WTC11 (cell line): ENCODE measurements at regions not wholly inside any gene's neighbourhood (a gene's known extent, or its start where the extent isn't known, plus 50 kb on each side); places are given as distances from the start of the nearest gene placed in this dataset.
A peak's percentile ranks its signal among the peaks of the same experiment; 100 is the strongest.

Experiments
- ATAC-seq: fragments of 200-7000 bp; cut with Tn5 transposase; 2 replicates; pipeline ENCODE4 v1.10.0; 2021; ENCODE audit warnings: mild to moderate bottlenecking, moderate library complexity
- CTCF ChIA-PET: fragments of 300-600 bp; sonication (Branson Sonifier 250); formaldehyde crosslinking; loops from one replicate; lab custom pipeline; 2021; ENCODE audit warnings: antibody characterized with exemption; lab: Charles Lee
- POLR2A ChIA-PET: fragments of 350-600 bp; sonication (Branson Sonifier 250); formaldehyde crosslinking; loops from one replicate; lab custom pipeline; 2021; ENCODE audit warnings: antibody characterized with exemption; lab: Charles Lee
- DNase-seq: peaks from one replicate; pipeline ENCODE4 v3.0.0; 2021; ENCODE audit warnings: low spot score
- H3K27ac Mint-ChIP-seq: 2 replicates; pipeline ENCODE4 v1.8.0; 2021; ENCODE audit warnings: mixed read lengths
- H3K27me3 Mint-ChIP-seq: 2 replicates; pipeline ENCODE4 v1.8.0; 2021; ENCODE audit warnings: low read depth, mild to moderate bottlenecking, moderate library complexity, mixed read lengths
- H3K36me3 Mint-ChIP-seq: 2 replicates; pipeline ENCODE4 v1.8.0; 2021; ENCODE audit warnings: mixed read lengths
- H3K4me1 Mint-ChIP-seq: 2 replicates; pipeline ENCODE4 v1.8.0; 2022; ENCODE audit warnings: mixed read lengths
- H3K4me3 Mint-ChIP-seq: 2 replicates; pipeline ENCODE4 v1.8.0; 2021; ENCODE audit warnings: mild to moderate bottlenecking, moderate library complexity, mixed read lengths
- H3K9me3 Mint-ChIP-seq: 2 replicates; pipeline ENCODE4 v1.8.0; 2021; ENCODE audit warnings: mixed read lengths
- AFF4 ChIP-seq: sonication (generic); formaldehyde crosslinking; IDR thresholded peaks from 2 replicates; pipeline ENCODE4 v1.8.1; 2023; ENCODE audit warnings: mild to moderate bottlenecking, missing genetic modification reagents, borderline replicate concordance
- CDX4 ChIP-seq: fragments of 250-450 bp; sonication (Bioruptor Pico); IDR thresholded peaks from 2 replicates; pipeline ENCODE4 v1.9.0; 2021; ENCODE audit warnings: moderate library complexity, mild to moderate bottlenecking, inconsistent platforms, borderline replicate concordance
- ELF4 ChIP-seq: sonication (generic); formaldehyde crosslinking; IDR thresholded peaks from 2 replicates; pipeline ENCODE4 v1.8.1; 2022; ENCODE audit warnings: low read depth, mild to moderate bottlenecking, moderate library complexity, missing genetic modification reagents
- EMX1 ChIP-seq: fragments of 250-450 bp; sonication (Bioruptor Pico); IDR thresholded peaks from 2 replicates; pipeline ENCODE4 v1.8.0; 2021; ENCODE audit warnings: mild to moderate bottlenecking
- GABPB1 ChIP-seq: sonication (generic); formaldehyde crosslinking; IDR thresholded peaks from 2 replicates; pipeline ENCODE4 v1.8.1; 2023; ENCODE audit warnings: mild to moderate bottlenecking, missing genetic modification reagents
- GTF2I ChIP-seq: fragments of 250-450 bp; sonication (Bioruptor Pico); conservative IDR thresholded peaks from 2 replicates; pipeline ENCODE4 v1.4.0; 2021; ENCODE audit warnings: mild to moderate bottlenecking
- NFATC4 ChIP-seq: fragments of 250-450 bp; sonication (Bioruptor Pico); IDR thresholded peaks from 2 replicates; pipeline ENCODE4 v1.9.0; 2021; ENCODE audit warnings: mild to moderate bottlenecking
- NR1H2 ChIP-seq: sonication (generic); formaldehyde crosslinking; IDR thresholded peaks from 2 replicates; pipeline ENCODE4 v1.9.0; 2021; ENCODE audit warnings: mild to moderate bottlenecking, moderate library complexity, missing genetic modification reagents
- NR3C1 ChIP-seq: sonication (generic); formaldehyde crosslinking; conservative IDR thresholded peaks from 2 replicates; pipeline ENCODE4 v1.8.1; 2023; ENCODE audit warnings: low read depth, mild to moderate bottlenecking, missing genetic modification reagents
- PREB ChIP-seq: sonication (generic); formaldehyde crosslinking; IDR thresholded peaks from 2 replicates; pipeline ENCODE4 v1.8.1; 2022; ENCODE audit warnings: mild to moderate bottlenecking, missing genetic modification reagents, moderate library complexity, borderline replicate concordance
- SMAD3 ChIP-seq: sonication (generic); formaldehyde crosslinking; IDR thresholded peaks from 2 replicates; pipeline ENCODE4 v1.8.0; 2022; ENCODE audit warnings: missing genetic modification reagents, mild to moderate bottlenecking, borderline replicate concordance
- SMAD4 ChIP-seq: sonication (generic); formaldehyde crosslinking; IDR thresholded peaks from 2 replicates; pipeline ENCODE4 v1.8.0; 2022; ENCODE audit warnings: mild to moderate bottlenecking, missing genetic modification reagents
- TEAD4 ChIP-seq: sonication (generic); formaldehyde crosslinking; IDR thresholded peaks from 2 replicates; pipeline ENCODE4 v1.8.0; 2022; ENCODE audit warnings: mild to moderate bottlenecking, missing genetic modification reagents
- ZNF281 ChIP-seq: sonication (generic); formaldehyde crosslinking; IDR thresholded peaks from 2 replicates; pipeline ENCODE4 v1.8.0; 2023; ENCODE audit warnings: mild to moderate bottlenecking, missing genetic modification reagents
- ZNF396 ChIP-seq: fragments of 250-450 bp; sonication (Bioruptor Pico); IDR thresholded peaks from 2 replicates; pipeline ENCODE4 v1.8.0; 2021; ENCODE audit warnings: mild to moderate bottlenecking, moderate library complexity, borderline replicate concordance
- ZNF671 ChIP-seq: fragments of 250-450 bp; sonication (Bioruptor Pico); IDR thresholded peaks from 2 replicates; pipeline ENCODE4 v1.8.0; 2021; ENCODE audit warnings: mild to moderate bottlenecking
- TF ChIP-seq, protein P1 (sequence below): sonication (generic); formaldehyde crosslinking; conservative IDR thresholded peaks from 2 replicates; pipeline ENCODE4 v1.8.1; 2022; ENCODE audit warnings: mild to moderate bottlenecking, missing genetic modification reagents
- TF ChIP-seq, protein P2 (sequence below): sonication (generic); formaldehyde crosslinking; IDR thresholded peaks from 2 replicates; pipeline ENCODE4 v1.8.1; 2022; ENCODE audit warnings: mild to moderate bottlenecking, moderate library complexity, missing genetic modification reagents
- TF ChIP-seq, protein P3 (sequence below): sonication (generic); formaldehyde crosslinking; IDR thresholded peaks from 2 replicates; pipeline ENCODE4 v1.8.0; 2022; ENCODE audit warnings: missing genetic modification reagents

- TF ChIP-seq, protein P1, sequence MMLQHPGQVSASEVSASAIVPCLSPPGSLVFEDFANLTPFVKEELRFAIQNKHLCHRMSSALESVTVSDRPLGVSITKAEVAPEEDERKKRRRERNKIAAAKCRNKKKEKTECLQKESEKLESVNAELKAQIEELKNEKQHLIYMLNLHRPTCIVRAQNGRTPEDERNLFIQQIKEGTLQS (CRISPR knock-in tag) = no peak
- TF ChIP-seq NR3C1 (CRISPR knock-in tag) (no peak), EMX1 (CRISPR knock-in tag) (no peak), CDX4 (CRISPR knock-in tag) (no peak), GABPB1 (no peak), SMAD4 (CRISPR knock-in tag) (no peak), GTF2I (CRISPR knock-in tag) (no peak), ZNF671 (CRISPR knock-in tag) (no peak), NR1H2 (CRISPR knock-in tag) (no peak)
- TF ChIP-seq, protein P2, sequence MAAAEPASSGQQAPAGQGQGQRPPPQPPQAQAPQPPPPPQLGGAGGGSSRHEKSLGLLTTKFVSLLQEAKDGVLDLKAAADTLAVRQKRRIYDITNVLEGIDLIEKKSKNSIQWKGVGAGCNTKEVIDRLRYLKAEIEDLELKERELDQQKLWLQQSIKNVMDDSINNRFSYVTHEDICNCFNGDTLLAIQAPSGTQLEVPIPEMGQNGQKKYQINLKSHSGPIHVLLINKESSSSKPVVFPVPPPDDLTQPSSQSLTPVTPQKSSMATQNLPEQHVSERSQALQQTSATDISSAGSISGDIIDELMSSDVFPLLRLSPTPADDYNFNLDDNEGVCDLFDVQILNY (CRISPR knock-in tag) = no peak
Observed at GRCh38 chr10:63994371-63994770, 473.2 kb downstream of the REEP3 start (continued).

- peaks cover 24% of the 10 kb centered on the region for H3K36me3 Mint-ChIP-seq
- H3K4me1 Mint-ChIP-seq = peaks cover 9% of the 10 kb centered on the region
- ATAC-seq (no peak), DNase-seq (peak; percentile 16)
- peaks cover 6% of the 10 kb centered on the region; the same call in 1 of the 2 replicates for H3K27me3 Mint-ChIP-seq
- ChIA-PET POLR2A (no interaction called here), CTCF (no interaction called here)
- TF ChIP-seq TEAD4 (CRISPR knock-in tag) = no peak
- no peak for TF ChIP-seq NFATC4 (CRISPR knock-in tag)
- TF ChIP-seq PREB (CRISPR knock-in tag) = no peak
- TF ChIP-seq ZNF396 (CRISPR knock-in tag) = no peak
- TF ChIP-seq SMAD3 = no peak
- TF ChIP-seq ZNF281 (CRISPR knock-in tag) = no peak
- no peak overlapping the region for H3K4me3 Mint-ChIP-seq
- H3K9me3 Mint-ChIP-seq = peaks cover 54% of the 10 kb centered on the region
- no peak overlapping the region for H3K27ac Mint-ChIP-seq
Observed at GRCh38 chr10:64007157-64007556, 486.0 kb downstream of the REEP3 start.

DNA sequence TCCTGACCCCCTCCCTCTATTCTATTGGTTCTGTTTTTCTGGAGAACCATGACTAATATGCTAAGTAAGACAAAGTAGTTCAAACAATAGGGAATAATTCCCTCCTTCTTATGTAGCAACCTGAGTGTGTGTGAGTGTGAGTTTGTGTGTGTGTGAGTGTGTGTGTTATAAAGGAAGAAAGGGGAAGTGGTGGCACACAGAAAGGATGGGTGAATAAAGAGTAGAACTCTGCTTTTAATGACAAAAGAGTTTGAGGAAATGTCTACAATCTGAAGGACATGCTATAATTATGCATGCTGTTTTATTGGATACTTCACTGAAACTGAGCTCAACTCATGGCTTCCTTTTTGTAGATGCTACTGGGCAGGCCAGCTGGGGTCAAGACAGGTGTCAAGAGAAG, 489.5 kb downstream of the REEP3 start:
- peaks cover 17% of the 10 kb centered on the region for H3K4me1 Mint-ChIP-seq
- ChIA-PET CTCF (interaction anchor here (1.0 to 1.4 kb wide), 2 partner anchors 123 to 144 kb away, joined by 3 to 4 read pairs; no protein-coding TSS in a partner anchor), POLR2A (no interaction called here)
- H3K27me3 Mint-ChIP-seq = peaks cover 6% of the 10 kb centered on the region; the same call in 1 of the 2 replicates
- H3K9me3 Mint-ChIP-seq = peaks cover 40% of the 10 kb centered on the region
- H3K27ac Mint-ChIP-seq = no peak overlapping the region
- H3K36me3 Mint-ChIP-seq = peaks cover 21% of the 10 kb centered on the region
- H3K4me3 Mint-ChIP-seq = no peak overlapping the region
- ATAC-seq (no peak), DNase-seq (no peak)
- TF ChIP-seq, protein P2 (CRISPR knock-in tag) = no peak
- TF ChIP-seq NR3C1 (CRISPR knock-in tag) (no peak), AFF4 (CRISPR knock-in tag) (no peak), ELF4 (CRISPR knock-in tag) (no peak)
- TF ChIP-seq, protein P3, sequence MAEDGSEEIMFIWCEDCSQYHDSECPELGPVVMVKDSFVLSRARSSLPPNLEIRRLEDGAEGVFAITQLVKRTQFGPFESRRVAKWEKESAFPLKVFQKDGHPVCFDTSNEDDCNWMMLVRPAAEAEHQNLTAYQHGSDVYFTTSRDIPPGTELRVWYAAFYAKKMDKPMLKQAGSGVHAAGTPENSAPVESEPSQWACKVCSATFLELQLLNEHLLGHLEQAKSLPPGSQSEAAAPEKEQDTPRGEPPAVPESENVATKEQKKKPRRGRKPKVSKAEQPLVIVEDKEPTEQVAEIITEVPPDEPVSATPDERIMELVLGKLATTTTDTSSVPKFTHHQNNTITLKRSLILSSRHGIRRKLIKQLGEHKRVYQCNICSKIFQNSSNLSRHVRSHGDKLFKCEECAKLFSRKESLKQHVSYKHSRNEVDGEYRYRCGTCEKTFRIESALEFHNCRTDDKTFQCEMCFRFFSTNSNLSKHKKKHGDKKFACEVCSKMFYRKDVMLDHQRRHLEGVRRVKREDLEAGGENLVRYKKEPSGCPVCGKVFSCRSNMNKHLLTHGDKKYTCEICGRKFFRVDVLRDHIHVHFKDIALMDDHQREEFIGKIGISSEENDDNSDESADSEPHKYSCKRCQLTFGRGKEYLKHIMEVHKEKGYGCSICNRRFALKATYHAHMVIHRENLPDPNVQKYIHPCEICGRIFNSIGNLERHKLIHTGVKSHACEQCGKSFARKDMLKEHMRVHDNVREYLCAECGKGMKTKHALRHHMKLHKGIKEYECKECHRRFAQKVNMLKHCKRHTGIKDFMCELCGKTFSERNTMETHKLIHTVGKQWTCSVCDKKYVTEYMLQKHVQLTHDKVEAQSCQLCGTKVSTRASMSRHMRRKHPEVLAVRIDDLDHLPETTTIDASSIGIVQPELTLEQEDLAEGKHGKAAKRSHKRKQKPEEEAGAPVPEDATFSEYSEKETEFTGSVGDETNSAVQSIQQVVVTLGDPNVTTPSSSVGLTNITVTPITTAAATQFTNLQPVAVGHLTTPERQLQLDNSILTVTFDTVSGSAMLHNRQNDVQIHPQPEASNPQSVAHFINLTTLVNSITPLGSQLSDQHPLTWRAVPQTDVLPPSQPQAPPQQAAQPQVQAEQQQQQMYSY (CRISPR knock-in tag) = no peak
